NCI-H69 (cell line): ENCODE measurements at regions not wholly inside any gene's neighbourhood (a gene's known extent, or its start where the extent isn't known, plus 50 kb on each side); places are given as distances from the start of the nearest gene placed in this dataset.
A peak's percentile ranks its signal among the peaks of the same experiment; 100 is the strongest.

ENCODE experiments used
- DNase-seq: peaks from one replicate; lab custom pipeline; 2025; lab: John Stamatoyannopoulos, UW

- DNase-seq, result peak; percentile 86
Observed at GRCh38 chr12:88417531-88417930, 162.7 kb downstream of the KITLG start.

DNA sequence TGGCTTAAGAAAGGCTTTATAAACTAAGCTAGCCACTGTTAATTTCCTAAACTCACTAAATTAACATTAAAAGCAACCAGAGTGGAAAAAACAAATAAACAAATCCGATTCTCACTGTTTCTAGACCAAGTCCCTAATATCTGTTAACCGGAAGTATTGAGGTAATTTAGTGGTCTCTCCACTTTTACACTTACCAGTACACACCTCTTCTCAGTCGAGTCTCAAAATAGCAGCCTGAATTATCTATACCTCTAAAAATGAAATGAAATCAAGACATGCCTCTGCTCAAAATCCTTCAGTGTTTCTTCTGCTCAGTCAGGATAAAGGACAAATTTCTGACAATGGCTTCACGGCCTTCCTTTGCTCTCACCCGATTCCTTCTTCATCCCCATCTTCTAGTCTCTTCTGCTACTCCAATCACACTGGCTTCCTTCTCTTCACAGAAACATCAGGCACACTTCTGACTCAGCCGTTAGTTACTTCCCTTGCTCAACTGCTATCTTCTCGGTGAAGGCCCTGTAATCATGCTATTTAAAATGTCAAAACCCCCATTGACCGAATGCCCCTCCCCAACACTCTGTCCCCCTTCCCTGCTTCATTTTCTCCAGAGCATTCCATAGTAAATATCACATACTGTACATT lies 161.3 kb downstream of the KITLG start:
- DNase-seq, result no peak

- DNase-seq, result no peak
Observed at GRCh38 chr12:88419794-88420193, 160.5 kb downstream of the KITLG start.

- DNase-seq, result peak; percentile 20
Observed at GRCh38 chr12:88420457-88420856, 159.8 kb downstream of the KITLG start.

- DNase-seq, result peak; percentile 71
Observed at GRCh38 chr12:88424791-88425730, 155.2 kb downstream of the KITLG start.

DNA sequence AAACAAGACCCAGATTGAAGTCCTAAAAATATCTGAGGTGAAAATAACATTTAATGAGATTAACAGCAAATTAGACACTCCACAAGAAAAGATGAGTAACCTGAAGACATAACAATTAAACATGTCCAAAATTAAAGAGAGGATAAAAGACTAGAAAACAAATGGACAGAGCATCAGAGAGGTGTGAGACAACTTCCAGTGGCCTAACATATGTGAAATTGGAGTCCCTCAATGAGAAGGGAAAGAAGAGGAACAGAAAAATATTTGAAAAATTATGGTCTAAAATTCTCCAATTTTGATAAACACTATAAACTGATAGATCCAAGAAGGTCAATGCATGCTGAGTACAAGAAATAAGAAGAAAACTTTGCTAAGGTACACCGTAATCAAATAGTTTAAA lies 151.9 kb downstream of the KITLG start:
- no peak for DNase-seq

DNA sequence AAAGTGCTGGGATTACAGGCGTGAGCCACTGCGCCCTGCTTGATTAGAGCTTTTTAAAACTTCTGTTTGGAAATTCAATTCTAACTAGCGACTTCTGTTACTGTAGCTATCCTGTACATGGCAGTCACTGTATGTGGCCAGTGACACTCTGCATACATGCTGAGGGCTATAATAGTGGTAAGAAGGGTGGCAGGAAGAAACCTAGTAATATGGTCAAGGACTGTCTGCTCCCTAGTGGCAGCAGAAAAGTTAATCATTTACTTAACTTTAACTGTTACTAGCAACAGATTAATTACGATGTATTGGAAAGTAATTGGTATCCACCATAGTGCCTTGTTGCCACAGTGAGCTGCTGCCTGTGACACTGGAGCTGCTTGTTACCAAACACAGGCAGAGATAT lies 149.0 kb downstream of the KITLG start:
- no peak for DNase-seq

GRCh38 chr12:88432531-88433490 lies 147.5 kb downstream of the KITLG start:
- no peak for DNase-seq

DNA sequence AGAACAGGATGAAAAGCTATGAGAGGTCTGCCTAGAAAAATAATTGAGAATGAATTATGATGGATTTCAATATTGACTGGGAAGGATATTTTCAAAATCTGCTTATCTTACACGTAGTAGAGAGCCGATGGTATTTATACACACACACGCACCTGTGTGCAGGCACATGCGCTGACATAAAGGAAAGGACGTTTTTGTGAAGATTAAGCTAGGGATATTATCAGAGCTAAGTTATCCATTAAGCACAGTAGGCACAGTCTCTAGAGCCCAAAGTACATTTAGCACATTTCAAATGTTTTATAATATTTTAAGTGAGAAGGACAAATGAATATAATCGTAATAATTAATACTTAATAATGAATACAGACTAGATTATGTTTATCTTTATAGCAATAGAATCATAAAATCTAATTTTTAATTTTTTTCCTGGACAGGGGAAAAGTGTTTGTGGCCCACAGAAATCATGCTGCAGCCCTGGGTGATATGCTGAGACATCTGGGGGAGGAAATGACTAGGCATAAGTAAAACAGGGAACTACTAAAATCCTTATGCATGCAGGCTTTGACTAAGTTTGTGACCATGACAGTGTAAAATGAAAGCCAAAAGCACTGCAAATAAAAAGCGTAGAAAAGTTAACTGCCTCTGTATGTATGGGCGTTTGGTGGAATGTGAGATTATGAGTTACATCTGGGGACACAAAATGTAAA lies 146.1 kb downstream of the KITLG start:
- no peak for DNase-seq

- no peak for DNase-seq
Observed at GRCh38 chr12:88435334-88436076, 144.8 kb downstream of the KITLG start.

- no peak for DNase-seq
Observed at GRCh38 chr12:88437226-88437625, 143.0 kb downstream of the KITLG start.
